ENCODE measurements at regions not wholly inside any gene's neighbourhood (a gene's known extent, or its start where the extent isn't known, plus 50 kb on each side); places are given as distances from the start of the nearest gene placed in this dataset.
A peak's percentile ranks its signal among the peaks of the same experiment; 100 is the strongest.
"Not testable (repeated sequence)": the region's sequence is repeated elsewhere in the genome, so short reads cannot be mapped to it uniquely, and the experiment has no call there.

- H3K4me3 ChIP-seq (ENCODE audit: extremely low read depth in 1 of 4, insufficient read depth in 2 of 4, low read depth in 3 of 4, low read length in 4 of 4); FAIRE-seq; H2BK12ac ChIP-seq (ENCODE audit: low read depth, low read length); H2BK5ac ChIP-seq (ENCODE audit: low read depth, low read length); H3K9ac ChIP-seq (replicated peaks in 1 of 4; ENCODE audit: extremely low read depth in 1 of 4, low read depth in 3 of 4, low read length in 3 of 4); H3K27ac ChIP-seq (ENCODE audit: low read depth, low read length); H3K27me3 ChIP-seq (replicated peaks in 1 of 4; ENCODE audit: control insufficient read depth in 3 of 4, extremely low read depth in 1 of 4, insufficient read depth in 3 of 4, low read length in 3 of 4); H3K4me1 ChIP-seq (replicated peaks in 1 of 4; ENCODE audit: control insufficient read depth in 3 of 4, insufficient read depth in 4 of 4, low read length in 3 of 4); H3K36me3 ChIP-seq (ENCODE audit: control insufficient read depth in 2 of 4, insufficient read depth in 4 of 4, low read length in 3 of 4); H3K4ac ChIP-seq (replicated peaks; ENCODE audit: insufficient read length, low read depth, low read length); H2BK20ac ChIP-seq (ENCODE audit: low read length); DNase-seq (ENCODE audit: low read depth in 1 of 2, low spot score in 2 of 2); H3K18ac ChIP-seq (ENCODE audit: extremely low read depth, low read length); H3K79me2 ChIP-seq (ENCODE audit: control insufficient read depth in 1 of 2, insufficient read depth in 2 of 2, low read length in 2 of 2); H2BK15ac ChIP-seq (ENCODE audit: low read length); H3K9me3 ChIP-seq (ENCODE audit: insufficient read depth in 2 of 2, low read depth in 1 of 2, low read length in 1 of 2); H4K5ac ChIP-seq (ENCODE audit: insufficient read length, low read depth, low read length); H2AK5ac ChIP-seq (ENCODE audit: low read depth, low read length); H4K8ac ChIP-seq (ENCODE audit: extremely low read depth, insufficient read depth, low read length); POLR2A ChIA-PET (ENCODE audit: partially characterized antibody); H2BK120ac ChIP-seq (replicated peaks; ENCODE audit: low read depth, low read length); H4K91ac ChIP-seq (replicated peaks; ENCODE audit: insufficient read length, low read length); H3K23me2 ChIP-seq (ENCODE audit: low read depth, low read length); H4K20me1 ChIP-seq (replicated peaks in 1 of 2; ENCODE audit: control insufficient read depth in 1 of 2, insufficient read depth in 2 of 2, low read length in 2 of 2); H3K14ac ChIP-seq (ENCODE audit: insufficient read length); H2AFZ ChIP-seq (ENCODE audit: low read length); H3K79me1 ChIP-seq (ENCODE audit: low read depth, low read length); H3K56ac ChIP-seq (replicated peaks; ENCODE audit: insufficient read length, low read depth, low read length); H3K4me2 ChIP-seq (ENCODE audit: insufficient read depth in 1 of 2, low read depth in 2 of 2, low read length in 2 of 2); H3K23ac ChIP-seq (ENCODE audit: insufficient read length): not testable (repeated sequence)
- WGBS, 2 experiments (ENCODE audit: extremely low coverage in 1 of 2, insufficient coverage in 1 of 2, insufficient read length in 1 of 2, insufficient replicate concordance in 2 of 2, low coverage in 1 of 2, low lambda C conversion rate in 2 of 2, missing lambda C conversion rate in 1 of 2), result 75% methylated on average over 6 of the region's 6 CpGs; no CpG with 5 or more reads in 1 of the 2 experiments
- peak in 1 of 3 experiments; percentile 9; a peak in 2 of 4 replicates for TF ChIP-seq CTCF (IDR thresholded peaks at IDR 0.05; ENCODE audit: control extremely low read depth in 1 of 3, insufficient read depth in 1 of 3, low read depth in 1 of 3, low read length in 3 of 3)
- peak; percentile 18 to 42; a peak in 3 of 4 replicates for TF ChIP-seq RAD21 (IDR thresholded peaks at IDR 0.05 in 1 of 2, conservative IDR thresholded peaks at IDR 0.05 in 1 of 2; ENCODE audit: low read depth in 2 of 2, low read length in 2 of 2)
- CTCF ChIA-PET (ENCODE audit: partially characterized antibody), result interaction anchor here (0.7 to 1.8 kb wide), 4 partner anchors 28 to 452 kb away, joined by 3 to 4 read pairs (median 4); no protein-coding TSS in a partner anchor
Observed at GRCh38 chr6:19904408-19904807, 67.2 kb downstream of the ID4 start.

Measured in H1 (cell line).